ENCODE measurements at regions not wholly inside any gene's neighbourhood (a gene's known extent, or its start where the extent isn't known, plus 50 kb on each side); places are given as distances from the start of the nearest gene placed in this dataset.

DNA sequence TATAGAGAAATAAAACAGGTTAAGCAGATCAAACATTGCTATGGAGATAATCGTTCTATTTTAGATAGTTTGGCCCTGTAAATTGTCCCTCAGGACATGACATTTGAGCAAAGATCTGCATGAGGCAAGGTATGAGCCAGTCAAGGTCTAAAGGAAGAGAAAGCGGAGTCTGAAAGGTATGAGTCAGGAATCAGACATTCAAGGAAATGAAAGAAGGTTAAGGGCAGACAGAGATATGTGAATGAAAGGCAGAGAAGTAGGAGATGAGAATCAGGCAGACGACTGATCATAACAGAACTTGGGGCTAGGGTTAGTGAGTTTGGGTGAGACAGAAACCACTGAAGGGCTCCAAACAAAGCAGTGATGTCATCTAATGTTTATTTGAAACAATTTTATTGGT lies 775.8 kb downstream of the MAFB start:
- Histone ChIP-seq H3K4me3 (ENCODE audit: low read depth, low read length) (no peak overlapping the region), H3K36me3 (ENCODE audit: control insufficient read depth in 2 of 2, insufficient read depth in 1 of 2, low read length in 2 of 2) (no peaks in the 10 kb centered on the region), H3K9me3 (ENCODE audit: control insufficient read depth, insufficient read depth, low read depth, low read length) (no peaks in the 10 kb centered on the region), H3K4me1 (ENCODE audit: control insufficient read depth, insufficient read depth, low read length) (no peaks in the 10 kb centered on the region), H3K27ac (ENCODE audit: extremely low read depth, low read depth, low read length) (no peak overlapping the region)
- no peak for TF ChIP-seq ZNF560 (tag by site-specific recombination; IDR thresholded peaks at IDR 0.05; ENCODE audit: borderline replicate concordance)
- TF ChIP-seq, protein P1, sequence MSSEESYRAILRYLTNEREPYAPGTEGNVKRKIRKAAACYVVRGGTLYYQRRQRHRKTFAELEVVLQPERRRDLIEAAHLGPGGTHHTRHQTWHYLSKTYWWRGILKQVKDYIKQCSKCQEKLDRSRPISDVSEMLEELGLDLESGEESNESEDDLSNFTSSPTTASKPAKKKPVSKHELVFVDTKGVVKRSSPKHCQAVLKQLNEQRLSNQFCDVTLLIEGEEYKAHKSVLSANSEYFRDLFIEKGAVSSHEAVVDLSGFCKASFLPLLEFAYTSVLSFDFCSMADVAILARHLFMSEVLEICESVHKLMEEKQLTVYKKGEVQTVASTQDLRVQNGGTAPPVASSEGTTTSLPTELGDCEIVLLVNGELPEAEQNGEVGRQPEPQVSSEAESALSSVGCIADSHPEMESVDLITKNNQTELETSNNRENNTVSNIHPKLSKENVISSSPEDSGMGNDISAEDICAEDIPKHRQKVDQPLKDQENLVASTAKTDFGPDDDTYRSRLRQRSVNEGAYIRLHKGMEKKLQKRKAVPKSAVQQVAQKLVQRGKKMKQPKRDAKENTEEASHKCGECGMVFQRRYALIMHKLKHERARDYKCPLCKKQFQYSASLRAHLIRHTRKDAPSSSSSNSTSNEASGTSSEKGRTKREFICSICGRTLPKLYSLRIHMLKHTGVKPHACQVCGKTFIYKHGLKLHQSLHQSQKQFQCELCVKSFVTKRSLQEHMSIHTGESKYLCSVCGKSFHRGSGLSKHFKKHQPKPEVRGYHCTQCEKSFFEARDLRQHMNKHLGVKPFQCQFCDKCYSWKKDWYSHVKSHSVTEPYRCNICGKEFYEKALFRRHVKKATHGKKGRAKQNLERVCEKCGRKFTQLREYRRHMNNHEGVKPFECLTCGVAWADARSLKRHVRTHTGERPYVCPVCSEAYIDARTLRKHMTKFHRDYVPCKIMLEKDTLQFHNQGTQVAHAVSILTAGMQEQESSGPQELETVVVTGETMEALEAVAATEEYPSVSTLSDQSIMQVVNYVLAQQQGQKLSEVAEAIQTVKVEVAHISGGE (tag by site-specific recombination; conservative IDR thresholded peaks at IDR 0.05; ENCODE audit: low read depth): no peak
- TF ChIP-seq, protein P2, sequence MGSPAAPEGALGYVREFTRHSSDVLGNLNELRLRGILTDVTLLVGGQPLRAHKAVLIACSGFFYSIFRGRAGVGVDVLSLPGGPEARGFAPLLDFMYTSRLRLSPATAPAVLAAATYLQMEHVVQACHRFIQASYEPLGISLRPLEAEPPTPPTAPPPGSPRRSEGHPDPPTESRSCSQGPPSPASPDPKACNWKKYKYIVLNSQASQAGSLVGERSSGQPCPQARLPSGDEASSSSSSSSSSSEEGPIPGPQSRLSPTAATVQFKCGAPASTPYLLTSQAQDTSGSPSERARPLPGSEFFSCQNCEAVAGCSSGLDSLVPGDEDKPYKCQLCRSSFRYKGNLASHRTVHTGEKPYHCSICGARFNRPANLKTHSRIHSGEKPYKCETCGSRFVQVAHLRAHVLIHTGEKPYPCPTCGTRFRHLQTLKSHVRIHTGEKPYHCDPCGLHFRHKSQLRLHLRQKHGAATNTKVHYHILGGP (tag by site-specific recombination; IDR thresholded peaks at IDR 0.05): no peak
- TF ChIP-seq ZNF311 (tag by site-specific recombination; IDR thresholded peaks at IDR 0.05; ENCODE audit: borderline replicate concordance): no peak
- TF ChIP-seq, protein P3, sequence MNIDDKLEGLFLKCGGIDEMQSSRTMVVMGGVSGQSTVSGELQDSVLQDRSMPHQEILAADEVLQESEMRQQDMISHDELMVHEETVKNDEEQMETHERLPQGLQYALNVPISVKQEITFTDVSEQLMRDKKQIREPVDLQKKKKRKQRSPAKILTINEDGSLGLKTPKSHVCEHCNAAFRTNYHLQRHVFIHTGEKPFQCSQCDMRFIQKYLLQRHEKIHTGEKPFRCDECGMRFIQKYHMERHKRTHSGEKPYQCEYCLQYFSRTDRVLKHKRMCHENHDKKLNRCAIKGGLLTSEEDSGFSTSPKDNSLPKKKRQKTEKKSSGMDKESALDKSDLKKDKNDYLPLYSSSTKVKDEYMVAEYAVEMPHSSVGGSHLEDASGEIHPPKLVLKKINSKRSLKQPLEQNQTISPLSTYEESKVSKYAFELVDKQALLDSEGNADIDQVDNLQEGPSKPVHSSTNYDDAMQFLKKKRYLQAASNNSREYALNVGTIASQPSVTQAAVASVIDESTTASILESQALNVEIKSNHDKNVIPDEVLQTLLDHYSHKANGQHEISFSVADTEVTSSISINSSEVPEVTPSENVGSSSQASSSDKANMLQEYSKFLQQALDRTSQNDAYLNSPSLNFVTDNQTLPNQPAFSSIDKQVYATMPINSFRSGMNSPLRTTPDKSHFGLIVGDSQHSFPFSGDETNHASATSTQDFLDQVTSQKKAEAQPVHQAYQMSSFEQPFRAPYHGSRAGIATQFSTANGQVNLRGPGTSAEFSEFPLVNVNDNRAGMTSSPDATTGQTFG (tag by site-specific recombination; IDR thresholded peaks at IDR 0.05; ENCODE audit: borderline replicate concordance): no peak
- no peak for TF ChIP-seq KLF8 (tag by site-specific recombination; IDR thresholded peaks at IDR 0.05)
- no peak for TF ChIP-seq ZNF112 (tag by site-specific recombination; IDR thresholded peaks at IDR 0.05)
- TF ChIP-seq KLF1 (tag by site-specific recombination; IDR thresholded peaks at IDR 0.05): no peak
- no peak for TF ChIP-seq IKZF3 (tag by site-specific recombination; IDR thresholded peaks at IDR 0.05)
- TF ChIP-seq, protein P4, sequence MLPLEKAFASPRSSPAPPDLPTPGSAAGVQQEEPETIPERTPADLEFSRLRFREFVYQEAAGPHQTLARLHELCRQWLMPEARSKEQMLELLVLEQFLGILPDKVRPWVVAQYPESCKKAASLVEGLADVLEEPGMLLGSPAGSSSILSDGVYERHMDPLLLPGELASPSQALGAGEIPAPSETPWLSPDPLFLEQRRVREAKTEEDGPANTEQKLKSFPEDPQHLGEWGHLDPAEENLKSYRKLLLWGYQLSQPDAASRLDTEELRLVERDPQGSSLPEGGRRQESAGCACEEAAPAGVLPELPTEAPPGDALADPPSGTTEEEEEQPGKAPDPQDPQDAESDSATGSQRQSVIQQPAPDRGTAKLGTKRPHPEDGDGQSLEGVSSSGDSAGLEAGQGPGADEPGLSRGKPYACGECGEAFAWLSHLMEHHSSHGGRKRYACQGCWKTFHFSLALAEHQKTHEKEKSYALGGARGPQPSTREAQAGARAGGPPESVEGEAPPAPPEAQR (tag by site-specific recombination; IDR thresholded peaks at IDR 0.05): no peak
- ChIA-PET POLR2A (no interaction called here), CTCF (no interaction called here)

DNA sequence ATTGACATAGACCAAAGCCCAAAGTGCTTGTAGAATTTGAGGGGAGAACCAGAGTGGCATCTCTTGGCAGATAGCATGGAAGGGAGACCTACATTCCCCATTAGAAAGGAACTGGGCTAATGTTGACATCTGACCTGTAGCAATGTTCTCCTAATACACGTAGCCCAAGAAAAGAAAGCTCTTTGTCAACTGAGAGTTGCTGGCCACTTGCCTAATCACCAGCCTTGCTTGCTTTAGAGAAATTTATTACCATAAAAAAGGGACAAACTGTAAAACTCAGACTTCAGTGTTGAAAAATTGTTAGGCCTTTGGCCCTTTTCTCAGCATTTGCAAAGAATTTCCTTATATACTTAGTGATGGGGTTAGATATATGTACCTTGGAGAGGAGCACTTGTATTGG lies 777.5 kb downstream of the MAFB start:
- no peaks in the 10 kb centered on the region for H3K9me3 ChIP-seq (ENCODE audit: control insufficient read depth, insufficient read depth, low read depth, low read length)
- POLR2A ChIA-PET: no interaction called here
- TF ChIP-seq TCF7L2 (IDR thresholded peaks at IDR 0.05; ENCODE audit: borderline replicate concordance, low read depth, low read length) (no peak), ZNF792 (tag by site-specific recombination; IDR thresholded peaks at IDR 0.05) (no peak), ZNF146 (tag by site-specific recombination; IDR thresholded peaks at IDR 0.05) (no peak), MEIS1 (CRISPR knock-in tag; IDR thresholded peaks at IDR 0.05; ENCODE audit: borderline replicate concordance) (no peak), ZSCAN23 (tag by site-specific recombination; IDR thresholded peaks at IDR 0.05) (no peak), ZNF596 (tag by site-specific recombination; IDR thresholded peaks at IDR 0.05) (no peak), ZNF585B (tag by site-specific recombination; IDR thresholded peaks at IDR 0.05) (no peak), ZNF133 (tag by site-specific recombination; IDR thresholded peaks at IDR 0.05) (no peak)
- TF ChIP-seq, protein P5, sequence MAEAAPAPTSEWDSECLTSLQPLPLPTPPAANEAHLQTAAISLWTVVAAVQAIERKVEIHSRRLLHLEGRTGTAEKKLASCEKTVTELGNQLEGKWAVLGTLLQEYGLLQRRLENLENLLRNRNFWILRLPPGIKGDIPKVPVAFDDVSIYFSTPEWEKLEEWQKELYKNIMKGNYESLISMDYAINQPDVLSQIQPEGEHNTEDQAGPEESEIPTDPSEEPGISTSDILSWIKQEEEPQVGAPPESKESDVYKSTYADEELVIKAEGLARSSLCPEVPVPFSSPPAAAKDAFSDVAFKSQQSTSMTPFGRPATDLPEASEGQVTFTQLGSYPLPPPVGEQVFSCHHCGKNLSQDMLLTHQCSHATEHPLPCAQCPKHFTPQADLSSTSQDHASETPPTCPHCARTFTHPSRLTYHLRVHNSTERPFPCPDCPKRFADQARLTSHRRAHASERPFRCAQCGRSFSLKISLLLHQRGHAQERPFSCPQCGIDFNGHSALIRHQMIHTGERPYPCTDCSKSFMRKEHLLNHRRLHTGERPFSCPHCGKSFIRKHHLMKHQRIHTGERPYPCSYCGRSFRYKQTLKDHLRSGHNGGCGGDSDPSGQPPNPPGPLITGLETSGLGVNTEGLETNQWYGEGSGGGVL (tag by site-specific recombination; IDR thresholded peaks at IDR 0.05): no peak
- TF ChIP-seq, protein P6, sequence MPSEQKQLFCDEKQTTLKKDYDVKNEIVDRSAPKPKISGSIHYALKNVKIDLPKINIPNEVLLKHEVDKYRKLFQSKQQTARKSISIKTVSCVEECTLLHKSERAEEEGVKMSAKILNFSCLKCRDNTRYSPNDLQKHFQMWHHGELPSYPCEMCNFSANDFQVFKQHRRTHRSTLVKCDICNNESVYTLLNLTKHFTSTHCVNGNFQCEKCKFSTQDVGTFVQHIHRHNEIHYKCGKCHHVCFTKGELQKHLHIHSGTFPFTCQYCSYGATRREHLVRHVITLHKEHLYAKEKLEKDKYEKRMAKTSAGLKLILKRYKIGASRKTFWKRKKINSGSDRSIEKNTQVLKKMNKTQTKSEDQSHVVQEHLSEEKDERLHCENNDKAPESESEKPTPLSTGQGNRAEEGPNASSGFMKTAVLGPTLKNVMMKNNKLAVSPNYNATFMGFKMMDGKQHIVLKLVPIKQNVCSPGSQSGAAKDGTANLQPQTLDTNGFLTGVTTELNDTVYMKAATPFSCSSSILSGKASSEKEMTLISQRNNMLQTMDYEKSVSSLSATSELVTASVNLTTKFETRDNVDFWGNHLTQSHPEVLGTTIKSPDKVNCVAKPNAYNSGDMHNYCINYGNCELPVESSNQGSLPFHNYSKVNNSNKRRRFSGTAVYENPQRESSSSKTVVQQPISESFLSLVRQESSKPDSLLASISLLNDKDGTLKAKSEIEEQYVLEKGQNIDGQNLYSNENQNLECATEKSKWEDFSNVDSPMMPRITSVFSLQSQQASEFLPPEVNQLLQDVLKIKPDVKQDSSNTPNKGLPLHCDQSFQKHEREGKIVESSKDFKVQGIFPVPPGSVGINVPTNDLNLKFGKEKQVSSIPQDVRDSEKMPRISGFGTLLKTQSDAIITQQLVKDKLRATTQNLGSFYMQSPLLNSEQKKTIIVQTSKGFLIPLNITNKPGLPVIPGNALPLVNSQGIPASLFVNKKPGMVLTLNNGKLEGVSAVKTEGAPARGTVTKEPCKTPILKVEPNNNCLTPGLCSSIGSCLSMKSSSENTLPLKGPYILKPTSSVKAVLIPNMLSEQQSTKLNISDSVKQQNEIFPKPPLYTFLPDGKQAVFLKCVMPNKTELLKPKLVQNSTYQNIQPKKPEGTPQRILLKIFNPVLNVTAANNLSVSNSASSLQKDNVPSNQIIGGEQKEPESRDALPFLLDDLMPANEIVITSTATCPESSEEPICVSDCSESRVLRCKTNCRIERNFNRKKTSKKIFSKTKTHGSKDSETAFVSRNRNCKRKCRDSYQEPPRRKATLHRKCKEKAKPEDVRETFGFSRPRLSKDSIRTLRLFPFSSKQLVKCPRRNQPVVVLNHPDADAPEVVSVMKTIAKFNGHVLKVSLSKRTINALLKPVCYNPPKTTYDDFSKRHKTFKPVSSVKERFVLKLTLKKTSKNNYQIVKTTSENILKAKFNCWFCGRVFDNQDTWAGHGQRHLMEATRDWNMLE (tag by site-specific recombination; conservative IDR thresholded peaks at IDR 0.05; ENCODE audit: low read depth): no peak

More for the DNA sequence above, 777.5 kb downstream of the MAFB start:
- H3K4me1 ChIP-seq (ENCODE audit: control insufficient read depth, insufficient read depth, low read length): no peaks in the 10 kb centered on the region
- no peak overlapping the region for H3K27ac ChIP-seq (ENCODE audit: extremely low read depth, low read depth, low read length)
- no peak overlapping the region for H3K4me3 ChIP-seq (ENCODE audit: low read depth, low read length)
- H3K36me3 ChIP-seq (ENCODE audit: control insufficient read depth in 2 of 2, insufficient read depth in 1 of 2, low read length in 2 of 2): no peaks in the 10 kb centered on the region
- CTCF ChIA-PET: no interaction called here

Data from HEK293 (cell line).